ENCODE measurements at regions not wholly inside any gene's neighbourhood (a gene's known extent, or its start where the extent isn't known, plus 50 kb on each side); places are given as distances from the start of the nearest gene placed in this dataset.

DNA sequence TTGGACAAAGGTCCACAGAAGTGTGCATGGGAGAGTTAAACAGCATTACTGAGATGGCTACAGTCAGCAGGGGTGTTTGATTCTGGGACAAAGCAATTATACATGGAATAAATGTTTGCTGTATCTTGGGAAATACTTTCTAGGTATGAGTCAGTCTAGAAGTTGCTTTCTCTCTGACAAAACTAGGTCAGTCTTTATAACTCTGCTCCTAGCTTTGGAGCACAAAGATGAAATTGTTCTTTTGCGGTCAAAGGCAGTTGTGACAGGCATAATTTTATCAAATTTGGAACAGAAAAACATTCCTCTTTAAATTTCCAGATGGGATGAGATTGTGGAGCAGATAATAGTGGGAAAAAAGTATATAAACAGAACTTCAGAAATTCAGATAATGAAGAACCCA lies 1045.4 kb upstream of the MIR17HG start:
- no peak for TF ChIP-seq E2F8 (IDR thresholded peaks at IDR 0.05; ENCODE audit: low read depth, partially characterized antibody)
- no peak for TF ChIP-seq NFYB (IDR thresholded peaks at IDR 0.05; ENCODE audit: extremely low read depth, insufficient read length)
- TF ChIP-seq E2F4 (CRISPR knock-in tag; IDR thresholded peaks at IDR 0.05; ENCODE audit: low read depth): no peak
- no peak for TF ChIP-seq ZNF253 (CRISPR knock-in tag; conservative IDR thresholded peaks at IDR 0.05)
- TF ChIP-seq FOXA1 (IDR thresholded peaks at IDR 0.05; ENCODE audit: borderline replicate concordance): no peak
- TF ChIP-seq CHD4 (IDR thresholded peaks at IDR 0.05; ENCODE audit: insufficient read depth, insufficient replicate concordance, low read depth, low read length, poor library complexity, severe bottlenecking): no peak
- no peak for TF ChIP-seq FOXO4 (CRISPR knock-in tag; IDR thresholded peaks at IDR 0.05)
- TF ChIP-seq L3MBTL2 (IDR thresholded peaks at IDR 0.05): no peak
- no peak for TF ChIP-seq CTCF (IDR thresholded peaks at IDR 0.05 in 2 of 3, conservative IDR thresholded peaks at IDR 0.05 in 1 of 3; ENCODE audit: insufficient read depth in 2 of 3, low read depth in 1 of 3, low read length in 3 of 3)
- no peak for TF ChIP-seq MAX (CRISPR knock-in tag; IDR thresholded peaks at IDR 0.05)
- TF ChIP-seq SIN3A (IDR thresholded peaks at IDR 0.05; ENCODE audit: borderline replicate concordance in 2 of 2, control insufficient read depth in 1 of 2, low read depth in 2 of 2, low read length in 2 of 2): no peak

Data from K562 (cell line).